Osteoblast (primary cell): ENCODE measurements at regions not wholly inside any gene's neighbourhood (a gene's known extent, or its start where the extent isn't known, plus 50 kb on each side); places are given as distances from the start of the nearest gene placed in this dataset.

ENCODE experiments used
- DNase-seq: peaks from one replicate; pipeline ENCODE4 v3.0.0; 2011; ENCODE audit warnings: low spot score, mixed read lengths; ENCODE audit not compliant: insufficient read length; ENCODE audit errors: missing footprints
- H2AFZ ChIP-seq: 2 replicates; pipeline ENCODE4 v1.6.0; 2011; ENCODE audit warnings: mild to moderate bottlenecking, low read length
- H3K27ac ChIP-seq: 2 replicates; pipeline ENCODE4 v1.5.1; 2011; ENCODE audit warnings: mild to moderate bottlenecking, low read depth, low read length, moderate library complexity
- H3K27me3 ChIP-seq: 2 replicates; pipeline ENCODE4 v1.6.0; 2012; ENCODE audit warnings: mild to moderate bottlenecking, control low read depth, inconsistent platforms, low read length, moderate library complexity; ENCODE audit not compliant: insufficient read depth
- H3K36me3 ChIP-seq: 2 replicates; pipeline ENCODE4 v1.5.1; 2011; ENCODE audit warnings: mild to moderate bottlenecking, low read length, control low read depth, moderate library complexity; ENCODE audit not compliant: insufficient read depth
- H3K4me1 ChIP-seq: 2 replicates; pipeline ENCODE4 v1.5.1; 2011; ENCODE audit warnings: mild to moderate bottlenecking, low read length, control low read depth, moderate library complexity; ENCODE audit not compliant: insufficient read depth
- H3K4me2 ChIP-seq: 2 replicates; pipeline ENCODE4 v1.6.0; 2011; ENCODE audit warnings: mild to moderate bottlenecking, low read length; ENCODE audit not compliant: insufficient read depth
- H3K4me3 ChIP-seq: fragments of 200-600 bp; sonication (generic); 3 replicates; pipeline ENCODE4 v1.5.1; 2012; ENCODE audit warnings: mild to moderate bottlenecking, low read length, inconsistent platforms; ENCODE audit not compliant: insufficient read depth
- H3K79me2 ChIP-seq: 2 replicates; pipeline ENCODE4 v1.6.0; 2012; ENCODE audit warnings: mild to moderate bottlenecking, low read length, control low read depth, inconsistent platforms; ENCODE audit not compliant: insufficient read depth
- H3K9me3 ChIP-seq: 2 replicates; pipeline ENCODE4 v1.5.1; 2011; ENCODE audit warnings: low read depth, low read length, control low read depth
- H4K20me1 ChIP-seq: 2 replicates; pipeline ENCODE4 v1.6.0; 2012; ENCODE audit warnings: mild to moderate bottlenecking, low read length, control low read depth; ENCODE audit not compliant: insufficient read depth
- CTCF ChIP-seq: IDR thresholded peaks from 2 replicates; pipeline ENCODE4 v1.5.1; 2011; ENCODE audit warnings: mild to moderate bottlenecking, low read depth, low read length, moderate library complexity; ENCODE audit errors: extremely low read depth

GRCh38 chr4:184284742-184285141 lies 67.1 kb upstream of the ENPP6 start:
- Histone ChIP-seq H3K4me1 (no peaks in the 10 kb centered on the region), H3K4me3 (no peak overlapping the region), H3K27ac (no peak overlapping the region), H3K36me3 (no peaks in the 10 kb centered on the region), H3K4me2 (no peak overlapping the region), H3K9me3 (no peaks in the 10 kb centered on the region), H2AFZ (no peak overlapping the region), H4K20me1 (no peaks in the 10 kb centered on the region), H3K27me3 (no peaks in the 10 kb centered on the region), H3K79me2 (no peaks in the 10 kb centered on the region)
- peak; percentile 34 for DNase-seq
- TF ChIP-seq CTCF: no peak

DNA sequence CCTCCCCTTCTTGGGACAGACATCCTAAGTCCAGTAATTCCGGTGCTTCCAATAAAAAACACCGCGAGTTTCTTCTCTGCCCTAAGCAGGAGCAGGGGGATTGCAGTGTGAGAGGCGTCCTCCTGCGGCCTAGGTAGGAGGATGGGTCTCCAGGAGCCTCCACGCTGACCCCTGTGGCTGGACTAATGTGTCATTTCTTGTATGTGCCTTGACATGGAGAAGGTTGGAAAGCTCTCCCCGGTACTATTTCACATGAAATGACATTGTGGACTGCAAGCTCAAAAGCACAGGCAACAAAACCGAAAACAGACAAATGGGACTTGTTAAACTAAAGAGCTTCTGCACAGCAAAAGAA lies 66.6 kb upstream of the ENPP6 start:
- H3K9me3 ChIP-seq: no peaks in the 10 kb centered on the region
- H3K79me2 ChIP-seq: no peaks in the 10 kb centered on the region
- H3K4me1 ChIP-seq: no peaks in the 10 kb centered on the region
- no peaks in the 10 kb centered on the region for H3K36me3 ChIP-seq
- no peak overlapping the region for H3K4me3 ChIP-seq
- no peak overlapping the region for H3K27ac ChIP-seq
- no peaks in the 10 kb centered on the region for H3K27me3 ChIP-seq
- peak overlapping the region; percentile 3 for H2AFZ ChIP-seq
- DNase-seq: no peak
- H3K4me2 ChIP-seq: no peak overlapping the region
- no peak for TF ChIP-seq CTCF
- no peaks in the 10 kb centered on the region for H4K20me1 ChIP-seq

- no peak for TF ChIP-seq CTCF
- Histone ChIP-seq H2AFZ (peak overlapping the region; percentile 3), H3K4me1 (no peaks in the 10 kb centered on the region), H3K27me3 (no peaks in the 10 kb centered on the region), H3K36me3 (no peaks in the 10 kb centered on the region), H3K9me3 (no peaks in the 10 kb centered on the region), H3K4me2 (no peak overlapping the region), H4K20me1 (no peaks in the 10 kb centered on the region), H3K4me3 (no peak overlapping the region), H3K27ac (no peak overlapping the region), H3K79me2 (no peaks in the 10 kb centered on the region)
- DNase-seq: no peak
Measured at GRCh38 chr4:184283659-184284335, 66.1 kb upstream of the ENPP6 start.

DNA sequence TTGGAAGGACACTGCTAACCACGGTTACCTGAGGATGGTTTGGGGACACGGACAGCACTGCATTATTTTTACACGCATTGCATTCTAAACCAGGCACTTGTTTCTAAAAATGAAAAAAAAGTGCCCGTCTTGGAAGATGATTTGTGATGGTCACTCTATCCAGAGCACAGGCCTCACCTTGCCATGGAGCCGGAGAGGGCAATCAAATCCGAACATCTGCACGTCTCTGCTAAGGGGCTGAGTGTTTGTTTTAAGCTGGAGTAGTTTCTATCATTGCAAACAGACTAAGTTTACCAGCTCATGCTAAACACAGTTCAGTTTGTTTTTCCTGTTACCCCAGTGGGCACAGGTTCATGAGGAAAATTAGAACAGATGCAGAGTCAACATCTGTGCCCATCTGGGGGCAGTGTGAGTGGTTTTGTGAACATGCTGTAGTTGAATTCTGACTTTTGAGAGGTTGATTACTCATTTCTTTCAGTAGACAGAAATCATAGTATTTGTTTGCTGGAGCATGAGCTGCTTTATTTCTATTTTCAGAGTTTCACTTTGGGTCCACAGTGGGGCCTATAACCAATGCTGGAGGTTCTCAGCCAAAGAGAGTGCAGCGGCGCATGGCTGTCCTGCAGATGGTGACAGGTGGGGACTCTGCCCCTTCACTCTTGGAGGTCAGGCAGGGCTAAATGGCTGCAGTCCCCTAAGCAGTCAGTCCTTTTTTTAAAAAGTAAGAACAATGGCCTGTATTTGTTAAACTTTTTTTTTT lies 65.4 kb upstream of the ENPP6 start:
- H3K4me2 ChIP-seq: no peak overlapping the region
- no peaks in the 10 kb centered on the region for H4K20me1 ChIP-seq
- H3K27ac ChIP-seq: no peak overlapping the region
- no peak for TF ChIP-seq CTCF
- H3K4me3 ChIP-seq: no peak overlapping the region
- no peaks in the 10 kb centered on the region for H3K79me2 ChIP-seq
- H3K36me3 ChIP-seq: no peaks in the 10 kb centered on the region
- H3K4me1 ChIP-seq: no peaks in the 10 kb centered on the region
- H3K27me3 ChIP-seq: no peaks in the 10 kb centered on the region
- DNase-seq: no peak
- H2AFZ ChIP-seq: no peak overlapping the region
- no peaks in the 10 kb centered on the region for H3K9me3 ChIP-seq
